T1000 (cell line): ENCODE measurements at regions not wholly inside any gene's neighbourhood (a gene's known extent, or its start where the extent isn't known, plus 50 kb on each side); places are given as distances from the start of the nearest gene placed in this dataset.
A peak's percentile ranks its signal among the peaks of the same experiment; 100 is the strongest.

ENCODE experiments used
- DNase-seq: peaks from one replicate; lab custom pipeline; 2025; ENCODE audit warnings: mixed read lengths; lab: John Stamatoyannopoulos, UW

- DNase-seq = no peak
These were observed 152.9 kb downstream of the TTC32 start for GRCh38 chr2:19748711-19749506.

- no peak for DNase-seq
These were observed 153.8 kb downstream of the TTC32 start for GRCh38 chr2:19748073-19748375.

- DNase-seq = no peak
These were observed 154.3 kb downstream of the TTC32 start for GRCh38 chr2:19747310-19748072.

- no peak for DNase-seq
These were observed 155.0 kb downstream of the TTC32 start for GRCh38 chr2:19746611-19747309.

- DNase-seq = no peak
These were observed 155.6 kb downstream of the TTC32 start for GRCh38 chr2:19746137-19746600.

- DNase-seq = no peak
These were observed 156.3 kb downstream of the TTC32 start for GRCh38 chr2:19745318-19746136.

- DNase-seq = no peak
These were observed 157.2 kb downstream of the TTC32 start for GRCh38 chr2:19744456-19745199.

GRCh38 chr2:19743641-19744040 is 158.1 kb downstream of the TTC32 start:
- DNase-seq = no peak

GRCh38 chr2:19742872-19743271 is 158.9 kb downstream of the TTC32 start:
- DNase-seq = no peak

- DNase-seq = no peak
These were observed 162.5 kb downstream of the TTC32 start for GRCh38 chr2:19739256-19739655.

- DNase-seq = peak; percentile 15
These were observed 163.1 kb downstream of the TTC32 start for GRCh38 chr2:19738707-19739106.

- DNase-seq = no peak
These were observed 165.5 kb downstream of the TTC32 start for GRCh38 chr2:19736191-19736831.

- DNase-seq = peak; percentile 15
These were observed 167.8 kb downstream of the TTC32 start for GRCh38 chr2:19733951-19734425.

- DNase-seq = no peak
These were observed 168.4 kb downstream of the TTC32 start for GRCh38 chr2:19733390-19733789.

GRCh38 chr2:19732255-19732654 is 169.5 kb downstream of the TTC32 start:
- DNase-seq = no peak

- no peak for DNase-seq
These were observed 170.3 kb downstream of the TTC32 start for GRCh38 chr2:19731515-19731914.

GRCh38 chr2:19731037-19731436 is 170.7 kb downstream of the TTC32 start:
- no peak for DNase-seq

- DNase-seq = no peak
These were observed 173.7 kb downstream of the TTC32 start for GRCh38 chr2:19728125-19728524.

- DNase-seq = no peak
These were observed 176.4 kb downstream of the TTC32 start for GRCh38 chr2:19725392-19725791.

- no peak for DNase-seq
These were observed 178.8 kb downstream of the TTC32 start for GRCh38 chr2:19723021-19723420.
